Hypothalamus (tissue), 51 donors: ENCODE measurements at regions not wholly inside any gene's neighbourhood (a gene's known extent, or its start where the extent isn't known, plus 50 kb on each side); places are given as distances from the start of the nearest gene placed in this dataset.
A peak's percentile ranks its signal among the peaks of the same experiment; 100 is the strongest.
"Not testable (repeated sequence)": the region's sequence is repeated elsewhere in the genome, so short reads cannot be mapped to it uniquely, and the experiment has no call there.

Source experiments
- DNase-seq, 51 donors: peaks; one replicate each; lab custom pipeline; 2025; lab: John Stamatoyannopoulos, UW

DNA sequence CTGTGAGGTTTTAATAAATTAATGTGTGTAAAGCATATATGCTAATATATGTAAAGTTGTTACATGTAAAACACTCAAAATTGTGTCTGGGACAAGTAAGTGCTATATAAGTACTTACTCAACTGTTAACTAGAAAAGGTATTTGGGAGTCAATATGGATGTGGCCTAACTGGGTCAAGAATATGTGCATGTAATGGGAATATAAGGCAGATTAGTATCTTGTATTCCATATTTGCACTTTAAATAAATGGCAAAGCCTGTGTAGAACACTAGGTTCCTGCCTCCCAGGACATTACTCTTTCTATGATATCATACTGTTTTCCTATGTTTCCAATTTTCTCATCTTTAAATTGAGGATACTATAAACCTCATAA is 270.6 kb downstream of the FBXO8 start:
- no peak for DNase-seq

DNA sequence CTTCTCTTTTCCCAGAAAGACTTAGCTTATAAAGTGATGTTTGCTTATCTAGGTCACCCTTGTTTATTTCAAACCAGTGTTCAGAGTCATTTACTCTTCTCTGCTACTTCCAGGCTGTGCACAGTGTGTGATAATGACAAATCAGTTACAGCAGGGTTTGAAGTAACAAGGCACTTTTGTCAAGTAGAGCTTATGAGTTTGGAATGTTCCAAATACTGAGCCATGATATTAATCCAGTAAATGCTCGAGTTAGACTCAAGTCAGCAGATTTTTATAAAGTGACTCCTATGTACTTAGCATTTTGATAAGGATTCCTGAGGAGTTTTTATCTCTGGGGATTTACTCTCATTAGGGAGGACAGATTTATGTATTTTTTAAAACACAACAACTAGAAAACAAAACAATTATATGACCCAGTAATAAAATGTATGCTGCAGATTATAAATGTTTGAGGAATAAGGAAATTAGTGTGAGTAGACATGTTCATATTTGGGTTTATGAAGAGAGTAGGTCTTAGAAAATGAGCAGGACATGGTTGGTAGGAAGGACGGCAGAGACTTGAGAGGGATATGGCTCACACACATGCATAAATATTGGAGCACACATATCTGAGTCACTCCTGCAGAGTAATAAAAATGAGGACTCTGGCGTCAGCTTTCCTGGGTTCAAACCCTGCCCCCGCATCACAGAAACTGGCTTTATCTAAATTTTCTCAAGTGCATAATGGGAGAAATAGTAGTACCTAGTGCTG is 271.2 kb downstream of the FBXO8 start:
- no peak for DNase-seq

DNA sequence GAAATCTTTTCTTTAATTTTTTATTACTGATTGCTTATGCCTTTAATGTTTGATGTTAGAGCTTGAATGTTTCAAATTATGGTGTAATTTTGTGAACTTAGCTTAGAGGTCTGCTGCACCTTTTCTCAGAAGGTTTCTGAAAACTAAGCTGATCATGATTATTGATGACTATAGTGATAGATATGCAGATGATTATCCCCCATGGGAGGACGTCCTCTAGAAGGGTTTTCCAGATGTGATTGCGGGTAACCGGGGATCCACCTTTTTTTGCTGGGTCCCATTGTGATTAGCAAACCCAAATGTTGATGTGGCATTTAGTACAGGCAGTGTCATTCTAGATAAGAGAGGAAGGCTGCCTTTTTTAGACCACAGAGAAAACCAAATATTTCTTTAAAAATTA is 272.9 kb downstream of the FBXO8 start:
- no peak for DNase-seq

DNA sequence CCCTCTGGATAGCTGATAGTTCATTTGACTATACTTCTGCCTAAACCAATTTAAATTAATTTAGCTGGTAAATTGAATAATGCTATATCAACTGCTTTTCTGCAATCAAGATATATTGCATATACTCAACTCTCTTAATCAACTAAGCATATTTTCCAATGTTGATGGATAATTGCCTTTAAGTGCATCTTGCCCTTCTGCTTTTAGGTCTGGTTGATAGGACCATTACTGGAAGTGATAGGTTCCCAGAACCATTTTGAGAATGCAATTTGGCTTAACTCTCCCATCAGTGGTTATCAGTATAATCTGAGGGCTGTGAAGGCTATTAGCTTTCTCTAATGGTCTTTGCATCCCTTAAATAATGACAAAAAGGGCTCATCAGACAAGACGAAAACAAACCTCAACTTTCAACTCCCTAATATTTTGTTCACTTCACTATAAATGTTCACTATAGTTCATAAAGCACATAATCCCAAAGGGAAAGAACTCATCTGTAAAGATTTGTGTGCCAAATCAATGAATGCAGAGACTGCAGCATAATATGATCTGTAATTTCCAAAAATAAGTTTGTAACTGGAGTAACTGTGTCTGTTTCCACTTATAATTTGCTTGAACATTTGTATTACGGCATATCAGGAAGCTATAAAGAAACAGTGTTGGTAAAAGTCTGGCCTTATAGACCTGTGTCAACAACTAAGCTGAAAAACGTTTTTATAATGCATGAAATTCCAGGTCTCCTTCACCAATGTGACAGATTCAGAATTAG is 273.6 kb downstream of the FBXO8 start:
- no peak for DNase-seq

DNA sequence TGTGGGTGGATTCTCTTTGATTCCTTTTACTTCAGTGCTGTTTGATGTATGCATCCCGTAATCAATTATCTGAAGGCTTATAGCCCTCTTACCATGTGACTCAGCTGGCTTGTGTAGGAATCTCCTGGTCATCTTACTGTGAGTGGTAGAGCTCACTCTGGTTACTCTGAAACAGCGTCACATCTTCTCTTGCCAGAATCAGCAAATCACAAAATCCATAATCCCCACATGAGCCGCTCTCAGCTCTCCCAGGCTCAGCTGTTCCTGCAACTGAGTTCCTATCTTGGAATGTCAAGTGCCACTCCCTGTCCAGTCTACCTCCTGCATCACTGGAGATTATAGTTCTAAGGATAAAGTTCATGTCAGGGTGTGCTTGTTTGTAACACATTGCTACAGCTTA is 278.0 kb downstream of the FBXO8 start:
- no peak for DNase-seq

DNA sequence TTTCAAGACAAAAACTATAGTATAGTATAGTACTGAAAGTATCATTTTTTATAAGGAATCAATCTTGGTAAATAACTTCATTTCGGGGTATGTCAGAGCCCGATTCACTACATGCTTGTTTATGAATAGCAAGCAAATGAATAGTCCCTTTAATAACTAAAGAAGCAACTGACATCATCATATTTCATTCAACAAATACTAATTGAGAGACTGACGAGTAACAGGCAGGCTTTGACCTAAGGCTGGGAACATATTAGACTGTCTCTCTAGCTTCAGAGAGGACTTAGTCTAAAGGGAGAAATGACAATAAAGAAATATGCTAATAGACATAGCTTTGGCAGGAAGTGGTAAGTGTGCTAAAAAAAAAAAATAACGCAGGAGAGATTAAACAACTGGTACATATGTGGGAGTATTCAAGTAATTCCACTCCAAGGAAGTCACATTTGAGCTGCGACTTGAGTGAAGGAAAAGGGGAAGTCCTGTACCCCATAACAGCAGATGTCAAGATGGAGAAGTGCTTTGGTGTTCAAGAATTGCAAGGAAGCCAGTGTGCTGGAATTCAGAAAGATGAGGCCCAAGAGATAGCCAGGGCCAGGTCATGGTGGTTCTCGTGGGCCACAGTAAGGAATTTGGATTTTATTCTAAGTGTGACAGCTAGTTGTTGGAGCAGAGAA is 284.9 kb downstream of the FBXO8 start:
- no peak for DNase-seq

DNA sequence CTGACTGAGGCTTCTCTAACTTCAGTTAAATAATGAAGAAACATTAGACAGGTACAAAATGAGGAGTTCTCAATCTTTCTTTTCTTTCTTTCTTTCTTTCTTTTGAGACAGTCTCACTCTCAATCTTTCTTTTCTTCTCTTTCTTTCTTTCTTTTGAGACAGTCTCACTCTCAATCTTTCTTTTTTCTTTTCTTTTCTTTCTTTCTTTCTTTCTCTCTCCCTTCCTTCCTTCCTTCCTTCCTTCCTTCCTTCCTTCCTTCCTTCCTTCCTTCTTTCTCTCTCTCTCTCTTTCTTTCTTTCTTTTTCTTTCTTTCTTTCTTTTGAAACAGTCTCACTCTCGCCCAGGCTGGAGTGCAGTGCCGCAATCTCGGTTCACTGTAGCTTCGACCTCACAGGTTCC is 287.7 kb downstream of the FBXO8 start:
- DNase-seq = not testable (repeated sequence)

DNA sequence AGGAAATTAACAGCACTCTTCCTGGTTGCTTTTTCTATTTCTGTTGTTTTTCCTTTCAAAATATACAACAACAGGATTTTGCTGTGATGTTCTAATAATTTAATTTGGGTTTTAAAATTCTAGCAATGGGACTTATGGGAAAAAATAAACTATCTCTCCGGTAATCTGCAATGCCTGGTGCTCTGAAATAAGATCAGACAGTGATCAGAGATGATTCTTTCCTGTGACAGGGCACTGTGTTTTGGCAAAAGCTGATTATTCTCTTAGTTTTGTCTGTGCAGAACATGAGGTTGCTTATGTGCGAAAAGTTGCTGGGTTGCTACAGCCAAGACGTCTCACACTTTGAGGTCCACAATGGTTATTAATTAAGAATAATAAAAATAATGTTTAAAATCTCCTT is 291.7 kb downstream of the FBXO8 start:
- no peak for DNase-seq

DNA sequence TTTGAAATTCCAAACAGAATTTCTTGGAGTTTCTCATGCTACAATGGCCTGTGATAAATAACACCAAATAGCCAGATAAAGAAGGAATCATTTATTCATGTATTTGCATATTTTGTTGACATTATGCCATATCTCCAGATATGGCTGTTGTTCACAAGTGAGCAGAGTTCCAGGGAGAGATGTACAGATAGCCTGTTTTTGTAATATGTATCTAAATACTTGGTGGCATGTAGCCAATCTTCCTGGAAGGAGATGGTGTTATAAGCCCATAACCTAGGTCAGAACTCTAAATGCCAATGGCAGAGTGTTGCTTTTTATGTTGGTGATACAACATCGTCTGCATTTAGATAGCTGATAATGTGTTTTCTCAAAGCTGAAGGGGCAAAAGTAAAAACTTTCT is 292.2 kb downstream of the FBXO8 start:
- no peak for DNase-seq

DNA sequence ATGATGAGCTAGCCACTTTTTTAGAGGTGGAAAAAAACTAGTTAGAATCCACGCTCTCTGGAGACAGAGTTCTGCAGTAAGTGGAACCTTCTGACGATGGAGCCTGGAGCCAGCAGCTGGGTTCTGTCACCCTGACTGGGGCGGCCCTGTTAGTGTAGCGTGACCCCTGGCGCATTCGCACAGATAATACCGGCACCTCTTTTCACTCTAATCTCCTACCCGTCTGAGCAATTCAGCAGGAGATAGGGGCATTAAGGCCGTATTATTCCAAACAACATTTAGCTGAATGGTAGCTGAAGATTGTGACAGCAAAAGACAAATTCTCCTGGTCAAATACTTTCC is 292.6 kb downstream of the FBXO8 start:
- no peak for DNase-seq

DNA sequence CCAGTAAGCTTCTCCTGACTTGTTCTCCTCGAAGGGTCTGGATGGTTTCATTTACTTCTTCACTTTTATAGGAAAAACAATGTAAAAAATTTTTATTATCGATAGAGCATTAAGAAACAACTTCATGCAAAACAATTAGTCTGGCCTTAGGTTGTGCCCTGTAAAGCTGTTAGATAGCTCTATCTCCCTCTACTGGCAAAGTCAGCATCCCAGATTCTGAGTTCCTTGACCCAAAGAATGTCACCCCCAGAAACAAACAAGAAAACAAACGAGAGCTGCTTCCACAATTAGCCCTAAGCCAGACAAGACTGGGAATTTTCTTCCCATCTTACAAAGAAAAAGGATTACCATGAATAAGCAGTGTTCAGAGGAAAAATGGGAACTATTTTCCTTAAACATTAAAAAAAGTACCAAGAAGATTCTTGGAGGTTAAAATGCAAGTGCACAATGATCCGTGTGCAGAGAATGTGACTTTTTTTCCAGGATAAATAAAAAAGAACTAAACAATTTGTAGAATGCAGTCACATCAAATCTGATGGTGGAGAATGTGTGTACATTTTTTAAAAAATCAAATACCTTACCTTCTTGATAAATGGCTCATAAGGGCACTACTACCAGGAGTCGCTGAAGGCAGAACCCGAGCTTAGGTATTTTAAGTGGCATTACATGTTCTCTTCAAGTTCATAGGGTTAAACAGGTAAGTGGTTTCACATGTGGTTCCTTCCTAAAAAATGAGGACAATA is 293.2 kb downstream of the FBXO8 start:
- DNase-seq = peak in 1 of 51 donors; percentile 1

DNA sequence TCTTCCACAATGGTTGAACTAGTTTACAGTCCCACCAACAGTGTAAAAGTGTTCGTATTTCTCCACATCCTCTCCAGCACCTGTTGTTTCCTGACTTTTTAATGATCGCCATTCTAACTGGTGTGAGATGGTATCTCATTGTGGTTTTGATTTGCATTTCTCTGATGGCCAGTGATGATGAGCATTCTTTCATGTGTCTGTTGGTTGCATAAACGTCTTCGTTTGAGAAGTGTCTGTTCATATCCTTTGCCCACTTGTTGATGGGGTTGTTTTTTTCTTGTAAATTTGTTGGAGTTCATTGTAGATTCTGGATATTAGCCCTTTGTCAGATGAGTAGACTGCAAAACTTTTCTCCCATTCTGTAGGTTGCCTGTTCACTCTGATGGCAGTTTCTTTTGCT is 319.9 kb downstream of the FBXO8 start:
- DNase-seq = not testable (repeated sequence)

DNA sequence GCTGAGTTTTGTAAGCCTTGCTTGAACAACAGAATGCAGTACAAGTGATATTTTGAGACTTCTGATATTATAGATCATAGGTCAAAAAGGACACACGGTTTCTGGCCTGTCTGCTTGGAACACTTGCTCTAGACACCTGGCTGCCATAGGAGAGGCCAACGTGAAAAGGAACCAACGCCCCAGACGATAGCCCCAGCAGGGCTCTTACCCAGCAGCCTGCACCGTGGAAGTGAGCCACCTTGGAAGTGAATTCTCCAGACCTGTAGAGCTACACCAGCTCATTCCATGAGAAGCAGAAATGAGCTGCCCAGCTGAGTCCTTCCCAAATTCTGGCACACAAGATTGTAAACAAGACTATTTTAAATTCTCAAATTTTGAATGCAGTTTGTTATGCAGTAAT is 323.1 kb downstream of the FBXO8 start:
- no peak for DNase-seq

DNA sequence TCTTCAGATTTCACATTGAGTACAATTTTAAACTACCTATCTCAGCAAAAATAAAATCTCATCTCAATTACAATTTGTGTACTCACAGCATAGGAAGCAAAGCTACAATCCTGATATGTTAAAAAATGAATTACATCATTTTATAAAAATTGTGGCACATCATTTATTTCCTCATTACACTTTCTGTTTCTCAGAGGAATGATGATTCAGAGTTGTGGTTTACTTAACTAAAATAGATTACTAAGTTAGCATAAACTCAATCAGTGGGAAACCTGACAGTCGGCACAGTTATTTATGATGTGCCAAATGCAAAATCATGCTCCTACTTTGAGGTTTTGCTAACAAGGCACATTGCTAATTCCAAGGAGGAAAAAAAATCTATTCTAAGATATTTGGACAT is 325.0 kb downstream of the FBXO8 start:
- no peak for DNase-seq

DNA sequence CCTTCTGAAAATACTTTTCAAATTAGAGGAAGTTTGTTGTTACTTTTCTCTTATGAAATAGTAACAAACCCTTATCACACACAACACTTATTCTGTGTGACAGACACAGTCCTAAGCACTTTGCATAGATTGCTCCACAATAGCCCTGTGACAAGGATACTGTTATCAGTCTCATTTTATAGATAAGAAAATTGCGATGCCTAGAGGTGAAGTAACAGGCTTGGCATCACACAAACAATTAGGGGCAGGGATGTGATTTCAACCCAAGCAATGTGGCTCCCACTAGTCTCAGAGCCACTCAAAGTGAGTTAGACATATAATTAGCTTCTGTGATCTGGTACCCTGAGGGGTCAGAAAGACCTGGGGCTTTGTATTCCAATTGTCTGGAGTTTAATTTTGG is 339.9 kb downstream of the FBXO8 start:
- DNase-seq = no peak

DNA sequence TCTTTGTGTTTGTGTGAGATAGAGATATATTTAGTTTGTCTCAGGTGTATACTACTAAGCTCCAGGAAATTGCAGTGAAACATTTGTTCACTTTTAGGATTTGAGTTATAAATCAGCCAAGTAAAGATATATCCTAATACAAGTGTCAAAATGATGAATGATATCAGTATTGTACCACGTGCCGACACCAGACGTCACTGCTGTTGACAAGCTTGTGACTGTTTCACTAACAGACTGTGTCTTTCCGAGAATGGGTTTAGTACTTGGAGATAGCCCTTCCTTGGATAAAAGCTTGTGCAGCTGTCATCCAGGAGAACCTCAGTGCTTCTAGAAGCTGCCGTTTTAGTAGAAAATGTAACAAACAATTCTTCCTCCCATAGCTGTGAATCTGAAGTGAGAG is 343.3 kb downstream of the FBXO8 start:
- no peak for DNase-seq

DNA sequence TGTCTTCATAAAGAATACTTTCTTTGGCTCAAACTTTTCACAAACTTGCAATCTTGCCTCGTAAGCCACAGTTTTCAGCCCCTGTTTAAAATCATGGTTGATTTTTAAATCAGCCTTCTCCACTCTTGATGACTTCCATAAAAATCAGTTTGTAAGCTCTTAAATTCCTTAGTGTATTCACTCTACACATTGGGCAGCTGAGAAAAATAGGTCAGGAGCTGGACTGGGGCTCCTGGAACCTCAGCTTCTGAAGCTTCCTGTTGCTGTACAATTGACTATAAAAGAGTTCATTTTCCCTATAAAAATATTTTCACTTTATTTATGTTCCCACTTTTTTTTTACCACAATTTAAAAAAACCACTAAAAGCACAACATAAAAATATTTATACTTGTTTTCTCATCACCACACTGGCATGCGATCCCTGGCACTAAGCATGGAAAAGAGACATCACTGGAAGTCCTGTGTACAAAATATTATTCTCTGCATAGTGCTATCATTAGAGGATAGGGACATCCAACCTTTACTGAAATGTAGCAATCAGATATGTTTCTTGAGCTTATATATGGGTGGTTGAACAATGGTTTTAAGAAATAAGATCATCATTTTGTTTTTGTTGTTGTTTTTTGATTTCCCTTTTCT is 345.7 kb downstream of the FBXO8 start:
- DNase-seq = no peak

DNA sequence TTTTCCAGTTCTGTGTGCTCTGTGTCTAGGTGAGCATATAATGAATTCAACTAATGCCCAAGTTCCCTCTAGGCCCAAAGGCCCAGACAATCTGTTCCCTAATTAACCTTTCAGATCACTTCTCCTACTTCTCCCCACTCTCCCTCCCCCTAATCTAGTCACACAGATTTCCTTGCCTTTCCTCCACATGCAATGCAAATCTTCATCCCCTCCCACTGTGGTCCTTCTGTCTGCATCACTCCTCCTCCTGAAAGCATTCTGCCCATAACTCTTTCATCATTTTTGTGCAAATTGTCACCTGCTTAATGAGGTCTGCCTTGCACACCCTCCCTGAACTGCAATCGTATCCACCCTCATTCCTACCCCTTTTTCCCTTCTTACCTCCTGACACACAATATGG is 346.6 kb downstream of the FBXO8 start:
- DNase-seq = no peak

DNA sequence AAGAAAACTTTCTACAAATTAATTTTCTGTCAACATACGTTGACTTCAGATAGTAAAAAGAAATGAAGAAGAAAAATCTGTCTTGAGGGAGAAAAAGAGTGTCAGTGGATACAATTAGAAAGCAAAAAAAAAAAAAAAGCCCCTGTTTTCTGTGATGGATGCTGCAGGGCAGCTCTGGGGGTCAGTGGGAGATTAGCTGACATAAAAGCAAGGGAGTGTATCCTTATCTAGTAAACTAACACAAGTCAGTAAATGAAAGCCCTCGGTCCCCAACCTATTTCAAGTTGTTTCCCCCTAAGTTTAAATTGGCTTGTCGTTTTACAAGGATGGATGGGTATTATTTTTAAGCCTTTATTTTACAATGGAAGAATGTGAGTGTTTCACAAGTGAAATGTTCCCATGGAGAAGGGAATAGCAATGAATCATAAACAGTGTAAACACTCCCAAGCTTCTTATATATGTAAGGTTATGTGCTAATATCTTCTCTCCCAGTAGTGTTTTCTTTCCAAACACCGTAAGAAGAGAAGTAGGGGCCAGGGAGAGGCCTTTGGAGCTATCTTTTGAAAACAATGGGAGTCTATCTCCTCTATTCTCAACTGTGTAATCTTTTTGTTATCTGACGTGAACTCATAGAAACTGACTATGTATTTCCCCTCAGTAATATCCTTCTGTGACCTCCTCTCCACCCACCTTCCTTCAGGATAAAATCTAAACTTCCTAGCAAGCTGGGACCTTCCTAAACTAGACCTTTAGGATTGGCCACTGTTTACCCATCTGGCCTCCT is 347.7 kb downstream of the FBXO8 start:
- no peak for DNase-seq
